Stimulated activated CD8-positive, alpha-beta memory T cell treated with anti-CD3 and anti-CD28 coated beads, Interleukin-12 subunit alpha, Interleukin-12 subunit beta, amount 100 ng/mL, for 24 hours (primary cell): ENCODE measurements at regions not wholly inside any gene's neighbourhood (a gene's known extent, or its start where the extent isn't known, plus 50 kb on each side); places are given as distances from the start of the nearest gene placed in this dataset.

Source experiments
- DNase-seq: peaks from one replicate; pipeline ENCODE4 v3.0.0-alpha.2; 2020; ENCODE audit errors: extremely low read depth

- DNase-seq, result no peak
Observed at GRCh38 chr19:30784850-30785457, 412.8 kb downstream of the ZNF536 start.

DNA sequence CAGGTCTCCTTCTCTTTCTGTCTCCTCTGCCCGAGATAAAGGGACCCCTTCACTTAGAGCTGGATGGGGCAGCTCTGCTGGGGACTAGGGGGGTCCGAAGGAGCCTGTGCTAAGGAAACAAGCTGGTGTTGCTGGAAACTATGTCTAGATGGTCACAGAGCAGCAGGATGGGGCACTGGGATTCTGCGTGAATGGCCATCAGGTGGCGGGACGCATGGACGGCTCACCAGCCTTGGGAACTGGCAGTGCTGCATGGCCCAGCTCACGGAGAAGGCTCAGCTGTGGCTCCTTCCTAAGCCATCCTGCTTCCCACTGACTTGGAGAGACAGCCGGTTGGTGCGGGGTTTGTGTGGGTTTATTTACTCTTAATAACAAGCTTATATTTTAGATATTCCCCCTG lies 411.8 kb downstream of the ZNF536 start:
- DNase-seq, result no peak

DNA sequence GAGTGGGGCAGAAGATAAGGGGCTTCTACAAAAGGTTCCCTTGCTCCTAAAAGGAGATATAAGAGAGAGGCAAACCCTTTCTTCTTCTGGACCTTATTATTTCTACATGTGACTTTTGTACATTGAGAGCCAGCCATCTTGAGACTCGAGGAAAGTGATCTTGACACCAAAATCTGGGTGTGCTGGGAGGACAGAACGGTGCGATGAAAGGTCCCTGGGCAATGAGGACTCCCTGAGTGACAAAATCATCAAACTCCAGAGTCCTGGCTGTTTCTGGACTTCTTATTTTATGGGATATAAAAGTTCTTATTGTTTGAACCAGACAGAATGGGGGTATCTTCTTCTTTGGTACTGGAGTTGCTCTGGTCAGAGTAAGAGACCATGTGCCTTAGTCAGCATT lies 411.0 kb downstream of the ZNF536 start:
- DNase-seq, result no peak

- DNase-seq, result no peak
Observed at GRCh38 chr19:30781519-30781918, 409.3 kb downstream of the ZNF536 start.

DNA sequence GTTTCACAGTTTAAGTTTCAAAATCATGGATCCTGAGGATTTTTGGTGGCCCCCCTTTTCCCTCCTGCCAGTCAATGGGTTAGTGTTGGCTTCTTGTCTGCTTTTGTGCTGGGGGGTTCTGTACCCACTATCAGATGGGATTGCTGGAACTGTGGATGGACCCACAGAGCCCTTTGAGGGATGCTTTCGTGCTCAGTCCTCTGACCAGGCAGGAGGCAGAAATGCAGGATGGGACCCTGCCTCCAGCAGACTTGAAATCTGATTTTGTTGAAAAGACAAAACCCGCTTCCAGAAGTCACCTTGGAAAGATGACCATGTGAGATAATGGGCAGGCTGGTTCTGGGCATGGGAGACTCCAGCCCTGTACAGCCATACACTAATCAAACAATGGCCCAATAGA lies 408.9 kb downstream of the ZNF536 start:
- no peak for DNase-seq

DNA sequence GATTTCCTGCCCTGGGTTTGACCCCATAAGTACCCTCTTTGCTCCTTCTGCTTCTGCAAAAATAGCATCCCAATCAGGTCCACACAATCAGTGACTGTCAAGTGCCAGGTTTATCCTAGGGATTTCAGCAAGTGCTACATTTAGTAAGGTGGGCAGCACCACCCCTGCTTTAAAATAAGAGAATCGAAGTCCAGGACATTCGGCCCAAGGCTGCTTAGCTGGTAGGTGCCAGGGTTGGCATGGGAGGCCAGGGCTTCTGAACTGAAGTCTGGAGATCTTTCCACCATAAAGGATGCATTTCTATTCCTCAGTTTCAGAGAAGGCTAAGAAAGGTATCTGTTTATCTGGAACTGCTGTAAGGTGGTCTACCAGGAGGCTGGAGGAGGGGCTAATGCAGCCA lies 408.3 kb downstream of the ZNF536 start:
- DNase-seq, result no peak

GRCh38 chr19:30780032-30780431 lies 407.8 kb downstream of the ZNF536 start:
- DNase-seq, result no peak

- DNase-seq, result no peak
Observed at GRCh38 chr19:30778961-30779715, 407.0 kb downstream of the ZNF536 start.

GRCh38 chr19:30778061-30778460 lies 405.9 kb downstream of the ZNF536 start:
- DNase-seq, result no peak

GRCh38 chr19:30775956-30776355 lies 403.8 kb downstream of the ZNF536 start:
- no peak for DNase-seq

GRCh38 chr19:30774252-30774766 lies 402.1 kb downstream of the ZNF536 start:
- DNase-seq, result no peak

- DNase-seq, result no peak
Observed at GRCh38 chr19:30762651-30763050, 390.5 kb downstream of the ZNF536 start.

DNA sequence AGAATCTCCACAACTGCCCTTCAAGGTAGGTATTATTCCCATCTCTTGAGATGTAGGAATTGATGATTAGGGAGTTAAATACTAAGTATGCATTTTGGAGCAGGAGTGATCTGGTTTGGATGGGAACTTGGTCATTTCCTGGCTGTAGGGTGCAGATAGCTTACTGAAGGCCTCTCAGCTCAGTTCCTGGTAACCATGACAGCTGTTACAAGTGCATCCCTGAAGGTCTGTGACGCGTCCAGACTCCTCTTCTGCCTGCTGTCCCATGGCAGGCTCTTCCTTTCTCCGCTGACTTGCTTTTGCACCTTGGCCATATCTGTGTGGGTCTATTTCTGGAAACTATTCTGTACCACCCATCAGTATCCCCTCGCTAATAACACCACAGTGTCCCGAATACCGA lies 387.8 kb downstream of the ZNF536 start:
- no peak for DNase-seq

DNA sequence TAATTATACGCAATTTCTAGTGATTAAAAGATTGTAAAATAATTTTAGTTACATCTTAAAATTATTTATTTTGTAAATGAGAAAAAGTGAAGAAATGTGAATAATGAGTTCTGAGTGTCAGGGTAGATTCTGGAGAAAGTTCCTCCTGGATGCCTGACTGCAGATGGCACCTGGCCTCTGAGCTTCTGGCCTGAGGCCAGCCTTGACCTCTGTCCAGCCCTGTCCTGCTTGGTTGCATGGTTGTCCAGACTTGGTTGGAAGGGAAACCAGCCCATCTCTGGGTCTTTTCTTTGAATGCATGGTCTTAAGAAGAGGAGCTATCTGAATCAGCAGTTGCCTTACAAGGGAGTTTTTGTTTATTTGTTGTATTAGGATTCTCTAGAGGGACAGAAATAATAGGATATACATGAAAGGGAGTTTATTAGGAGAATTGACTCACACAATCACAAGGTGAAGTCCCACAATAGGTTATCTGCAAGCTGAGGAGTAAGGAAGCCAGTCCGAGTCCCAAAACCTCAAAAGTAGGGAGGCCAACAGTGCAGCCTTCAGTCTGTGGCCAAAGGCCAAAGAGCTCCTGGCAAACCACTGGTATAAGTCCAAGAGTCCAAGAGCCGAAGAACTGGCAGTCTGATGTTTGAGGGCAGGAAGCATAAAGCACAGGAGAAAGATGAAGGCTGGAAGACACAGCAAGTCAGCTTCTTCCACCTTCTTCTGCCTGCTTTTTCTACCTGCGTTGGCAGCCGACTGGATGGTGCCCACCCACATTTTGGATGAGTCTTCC lies 385.8 kb downstream of the ZNF536 start:
- DNase-seq, result no peak

GRCh38 chr19:30757104-30757836 lies 385.1 kb downstream of the ZNF536 start:
- no peak for DNase-seq

DNA sequence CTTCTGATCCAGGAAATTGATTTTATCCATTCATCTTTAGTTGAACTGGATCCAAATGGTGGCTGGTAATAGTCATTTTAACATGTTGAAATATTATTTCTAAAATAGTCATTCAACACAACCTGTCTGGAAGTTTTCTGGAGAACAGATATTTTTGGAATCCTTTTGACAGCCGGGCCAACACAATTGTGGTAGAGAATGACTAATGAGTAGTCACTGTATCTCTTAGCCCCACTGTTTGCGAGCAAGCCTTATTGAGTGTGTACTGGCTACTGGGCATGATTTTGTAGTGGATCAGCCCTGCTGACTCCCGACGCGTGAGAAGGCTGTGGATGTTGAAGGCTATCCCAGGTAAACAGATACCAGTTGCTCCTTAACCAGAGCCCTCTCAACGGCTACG lies 383.4 kb downstream of the ZNF536 start:
- no peak for DNase-seq

- no peak for DNase-seq
Observed at GRCh38 chr19:30754162-30754561, 382.0 kb downstream of the ZNF536 start.

DNA sequence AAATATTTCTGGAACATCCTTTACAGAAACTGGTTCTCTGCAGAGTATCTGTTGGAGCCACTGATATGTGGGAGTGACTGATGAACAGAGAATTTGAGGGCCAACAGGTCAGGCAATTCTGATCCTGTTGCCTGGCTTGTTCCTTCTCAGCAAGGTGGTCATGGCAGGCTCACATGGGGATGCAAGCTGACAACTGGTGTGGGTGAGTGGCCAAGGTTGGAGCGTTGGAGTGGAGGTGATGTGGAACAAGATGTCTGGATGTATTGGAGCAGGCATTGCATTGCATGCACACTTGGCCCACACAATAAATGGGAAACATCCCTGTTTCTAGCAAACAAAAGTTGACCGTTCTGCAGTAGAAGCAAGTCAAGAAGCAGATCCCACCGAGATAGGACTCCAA lies 380.7 kb downstream of the ZNF536 start:
- no peak for DNase-seq

GRCh38 chr19:30752201-30752600 lies 380.0 kb downstream of the ZNF536 start:
- DNase-seq, result no peak

- no peak for DNase-seq
Observed at GRCh38 chr19:30745476-30745985, 373.3 kb downstream of the ZNF536 start.

DNA sequence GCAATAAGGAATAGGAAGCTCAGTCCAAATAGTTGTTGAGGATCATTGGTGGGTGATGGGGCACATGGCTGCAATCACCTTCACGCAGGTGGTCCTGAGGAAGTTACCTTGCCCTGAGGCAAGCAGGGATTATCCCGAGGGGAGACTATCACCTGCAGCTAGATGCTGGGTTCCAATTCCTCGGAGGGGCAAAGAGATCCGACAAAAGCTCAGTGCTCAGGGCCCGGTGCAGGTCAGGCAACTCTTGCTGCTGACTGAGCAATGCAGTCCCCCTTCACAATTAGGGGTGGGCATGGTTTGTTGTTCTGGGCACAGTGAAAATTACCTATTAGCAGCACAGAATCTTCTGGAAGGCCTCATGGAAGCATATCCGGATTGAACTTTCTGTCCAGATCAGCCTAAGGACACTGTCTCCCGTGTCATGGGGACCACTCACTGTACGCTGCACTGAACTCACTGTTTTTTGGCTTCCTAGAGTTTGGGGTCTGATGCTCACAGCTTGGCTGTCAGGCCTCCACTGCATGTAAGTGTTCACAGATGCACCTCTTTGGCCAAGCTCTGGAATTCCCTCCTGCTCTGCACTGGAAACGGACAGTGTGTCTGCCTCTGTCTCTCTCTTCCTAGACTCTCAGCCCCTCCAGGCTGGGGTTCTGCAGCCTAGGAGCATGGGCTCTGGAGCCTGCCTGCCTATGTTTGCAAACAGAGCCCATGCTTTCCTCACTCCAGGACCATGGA lies 372.7 kb downstream of the ZNF536 start:
- DNase-seq, result no peak
